Heart left ventricle (tissue), 16 donors: ENCODE measurements at regions not wholly inside any gene's neighbourhood (a gene's known extent, or its start where the extent isn't known, plus 50 kb on each side); places are given as distances from the start of the nearest gene placed in this dataset.
A peak's percentile ranks its signal among the peaks of the same experiment; 100 is the strongest.

Experiments
- ATAC-seq, 4 donors: fragments of 200-7000 bp; cut with Tn5 transposase; one replicate each; pipeline ENCODE4 v1.9.1; 2020 to 2022; ENCODE audit warnings: moderate library complexity in 4 of 4, mild to moderate bottlenecking in 3 of 4, moderate number of reproducible peaks in 1 of 4
- DNase-seq, 5 donors: peaks; one replicate each; pipeline ENCODE4 v3.0.0-alpha.2; 2020
- H3K27ac ChIP-seq, 12 donors: fragments of 200-600 bp; sonication (generic) in 4 of 12; one replicate each; pipeline versions ENCODE4 v1.5.0 to v1.8.0; 2016 to 2022; ENCODE audit warnings: mild to moderate bottlenecking in 2 of 12
- H3K27me3 ChIP-seq, 9 donors: fragments of 200-600 bp; sonication (generic) in 2 of 9; one replicate each; pipeline versions ENCODE4 v1.5.1 to v1.8.0; 2016 to 2022; ENCODE audit warnings: mild to moderate bottlenecking in 3 of 9
- H3K36me3 ChIP-seq, 9 donors: fragments of 200-600 bp; sonication (generic) in 2 of 9; one replicate each; pipeline versions ENCODE4 v1.5.0 to v1.8.0; 2018 to 2022; ENCODE audit warnings: mild to moderate bottlenecking in 2 of 9
- H3K4me1 ChIP-seq, 12 donors: fragments of 200-600 bp; sonication (generic) in 4 of 12; one replicate each; pipeline versions ENCODE4 v1.5.0 to v1.8.0; 2016 to 2022; ENCODE audit warnings: mild to moderate bottlenecking in 3 of 12
- H3K4me3 ChIP-seq, 12 donors: fragments of 200-600 bp; sonication (generic) in 4 of 12; one replicate each; pipeline versions ENCODE4 v1.5.0 to v1.8.0; 2017 to 2022; ENCODE audit warnings: mild to moderate bottlenecking in 9 of 12, moderate library complexity in 4 of 12
- H3K9me3 ChIP-seq, 12 donors: fragments of 200-600 bp; sonication (generic) in 4 of 12; one replicate each; pipeline versions ENCODE4 v1.5.0 to v1.8.0; 2016 to 2022; ENCODE audit warnings: mild to moderate bottlenecking in 1 of 12
- CTCF ChIP-seq, 12 donors: fragments of 200-600 bp; sonication (generic) in 4 of 12; IDR thresholded peaks; one replicate each; pipeline versions ENCODE4 v1.5.0 to v1.8.0; 2018 to 2022; ENCODE audit warnings: antibody characterized with exemption in 12 of 12, mild to moderate bottlenecking in 5 of 12
- POLR2A ChIP-seq, 2 donors: fragments of 450-650 bp; IDR thresholded peaks; one replicate each; pipeline ENCODE4 v1.6.1; 2017; ENCODE audit warnings: antibody characterized with exemption in 2 of 2, mild to moderate bottlenecking in 2 of 2, moderate library complexity in 2 of 2
- WGBS, 4 donors: extraction: QIAGEN DNeasy Blood & Tissue Kit in 2 of 4; methylation state at CpG; one replicate each; pipeline versions ENCODE4 v1.1.5 to v1.1.7; 2013 to 2018; 5-methylcytosine and 5-hydroxymethylcytosine counted together
- intact Hi-C, 10 donors: fragments of 100-400 bp; cut with DNase I; formaldehyde crosslinking; loops; one replicate each; pipeline versions ENCODE4 v1.11.1 to v1.14.2; 2022
- donor health status: ischemic (EF 13 %, LVEDD 7.1; RV severe dilation, severe dysfunction).
- donor health status: healthy with polysubstance abuse.
- donor health status: DM: no; HTN: yes; CAD: no.
- donor health status: DM: no; HTN: no; CAD: no.
- donor health status: ischemic (EF 25% LVEDD 6.9; RV normal size, moderate dysfunction).
- donor health status: ischemic (EF 25% LVEDD 5.7; RV mildly dilated, moderate dysfunction).
- donor health status: healthy.
- donor health status: DM: yes; HTN: yes; CAD: no.
- donor health status: ischemic (EF 35%, LVEDD 5.7; RV mildly dilated, moderate dysfunction).
- donor health status: nonischemic (EF 11% LVEDD 7.7; RV severe dilation, severe dysfunction).
- donor health status: DM: yes; HTN: yes; CAD: no.
- donor health status: PGD.
- donor health status: ischemic (EF 29% LVEDD 5.4; RV normal size, mild dysfunction).
- donor health status: nonischemic (EF 23%, LVEDD 6.1; RV moderate dilation, normal function).

GRCh38 chr14:104387022-104388010, 192.2 kb upstream of the C14orf180 start:
- ATAC-seq (no peak), DNase-seq (peak in 3 of 5 donors; percentile 16 to 56 (median 21))
- H3K36me3 ChIP-seq, result no peaks in the 10 kb centered on the region
- H3K27me3 ChIP-seq, result peaks cover 0 to 14% (median 0%) of the 10 kb centered on the region in 9 donors
- no peak overlapping the region for H3K27ac ChIP-seq
- intact Hi-C loops, result no loop called here
- peaks cover 0 to 12% (median 5%) of the 10 kb centered on the region in 12 donors for H3K4me1 ChIP-seq
- 75 to 81% (median 79%) methylated on average over 20 to 25 of the region's 25 CpGs for WGBS, 4 donors
- TF ChIP-seq CTCF (IDR thresholded peaks at IDR 0.05) (no peak), POLR2A (IDR thresholded peaks at IDR 0.05) (no peak)
- H3K4me3 ChIP-seq, result no peak overlapping the region
- H3K9me3 ChIP-seq, result no peaks in the 10 kb centered on the region

DNA sequence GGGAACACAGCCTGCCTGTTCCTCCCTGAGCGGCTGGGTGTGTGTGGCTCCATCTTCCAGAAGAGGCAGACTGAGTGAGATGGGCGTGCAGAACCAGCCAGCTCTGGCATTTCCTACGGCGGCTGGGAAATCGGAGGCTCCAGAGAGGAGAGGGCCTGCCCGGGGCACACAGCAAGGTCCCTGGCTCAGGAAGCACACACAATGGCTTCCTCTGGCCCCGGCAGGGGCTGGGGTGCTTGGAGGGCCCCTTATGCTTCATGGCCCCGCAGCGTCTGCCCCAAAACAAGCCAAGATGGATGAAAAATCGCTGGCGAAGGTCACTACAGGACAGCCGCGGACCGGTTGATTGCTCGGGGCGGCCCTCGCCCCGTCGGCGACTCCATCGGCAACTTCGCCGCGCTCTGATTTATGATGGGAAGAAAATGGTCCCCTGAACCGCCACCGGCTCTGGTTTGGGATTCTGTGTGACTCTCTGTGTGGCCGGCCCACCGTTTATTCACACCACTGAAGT, 191.5 kb upstream of the C14orf180 start:
- peaks cover 0 to 14% (median 0%) of the 10 kb centered on the region in 9 donors for H3K27me3 ChIP-seq
- ATAC-seq, result no peak
- no peak overlapping the region for H3K27ac ChIP-seq
- H3K36me3 ChIP-seq, result no peaks in the 10 kb centered on the region
- WGBS, 4 donors, result 88 to 92% (median 90%) methylated on average over 27 to 28 of the region's 28 CpGs
- H3K4me1 ChIP-seq, result peaks cover 0 to 20% (median 11%) of the 10 kb centered on the region in 12 donors
- peak in 4 of 5 donors; percentile 3 to 44 (median 8) for DNase-seq
- no peak overlapping the region for H3K4me3 ChIP-seq
- TF ChIP-seq POLR2A (IDR thresholded peaks at IDR 0.05) (no peak), CTCF (IDR thresholded peaks at IDR 0.05) (no peak)
- intact Hi-C loops, result no loop called here
- H3K9me3 ChIP-seq, result no peaks in the 10 kb centered on the region

- Histone ChIP-seq H3K9me3 (no peaks in the 10 kb centered on the region), H3K36me3 (no peaks in the 10 kb centered on the region), H3K4me3 (no peak overlapping the region), H3K4me1 (peaks cover 0 to 26% (median 14%) of the 10 kb centered on the region in 12 donors), H3K27ac (no peak overlapping the region), H3K27me3 (peaks cover 0 to 10% (median 0%) of the 10 kb centered on the region in 9 donors)
- intact Hi-C loops, result no loop called here
- peak in 3 of 5 donors; percentile 4 to 54 (median 10) for DNase-seq
- WGBS, 4 donors, result 95 to 97% (median 95%) methylated on average over 27 to 28 of the region's 28 CpGs
- no peak for TF ChIP-seq CTCF (IDR thresholded peaks at IDR 0.05)
- no peak for TF ChIP-seq POLR2A (IDR thresholded peaks at IDR 0.05)
- ATAC-seq, result no peak
Observed at GRCh38 chr14:104388541-104389325, 190.8 kb upstream of the C14orf180 start.
